ENCODE measurements at regions not wholly inside any gene's neighbourhood (a gene's known extent, or its start where the extent isn't known, plus 50 kb on each side); places are given as distances from the start of the nearest gene placed in this dataset.

DNA sequence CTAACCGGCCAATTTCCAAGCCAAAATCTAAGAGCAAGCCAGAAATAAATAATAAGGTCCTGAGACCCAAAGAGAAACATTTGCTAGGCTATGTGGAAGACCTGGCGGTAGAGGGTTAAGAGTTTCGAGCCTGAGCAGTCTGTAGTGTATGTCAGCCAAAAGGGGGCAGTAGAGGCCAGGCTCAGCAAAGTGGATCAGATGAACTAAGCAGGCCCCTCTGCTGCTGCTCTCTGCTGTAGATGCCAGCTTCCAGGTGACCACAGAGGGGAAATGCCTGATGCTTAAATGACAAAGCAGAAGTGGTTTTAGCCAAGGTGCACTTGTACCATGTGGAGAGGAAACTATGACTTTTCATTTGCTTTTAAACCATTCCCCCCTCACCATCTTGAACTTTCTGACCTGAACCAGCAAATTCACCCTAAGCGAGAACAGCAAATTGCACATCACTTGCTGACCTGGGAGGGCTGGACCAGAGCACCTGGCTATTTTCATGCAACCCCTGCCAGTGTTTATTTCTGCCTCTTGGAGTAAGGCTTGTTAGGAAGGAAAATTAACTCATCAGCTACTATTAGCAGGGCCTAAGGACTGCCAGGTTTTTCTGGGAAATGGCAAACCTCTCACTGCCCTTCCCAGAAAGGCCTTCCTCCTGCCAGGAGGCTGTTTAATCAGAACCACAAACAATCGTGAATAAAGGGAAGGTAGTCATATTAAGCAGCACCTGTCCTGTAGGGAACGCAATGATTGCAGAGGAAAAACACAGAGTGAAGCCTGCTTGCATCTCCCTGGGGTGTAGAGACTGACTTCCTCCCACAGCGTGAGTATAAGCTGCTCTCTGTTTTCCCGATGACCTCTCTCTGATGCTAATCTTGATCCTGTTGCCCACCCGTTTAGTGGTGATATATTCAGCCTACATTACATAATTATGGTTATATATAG is 818.2 kb downstream of the TLR4 start:
- TF ChIP-seq, protein P1, sequence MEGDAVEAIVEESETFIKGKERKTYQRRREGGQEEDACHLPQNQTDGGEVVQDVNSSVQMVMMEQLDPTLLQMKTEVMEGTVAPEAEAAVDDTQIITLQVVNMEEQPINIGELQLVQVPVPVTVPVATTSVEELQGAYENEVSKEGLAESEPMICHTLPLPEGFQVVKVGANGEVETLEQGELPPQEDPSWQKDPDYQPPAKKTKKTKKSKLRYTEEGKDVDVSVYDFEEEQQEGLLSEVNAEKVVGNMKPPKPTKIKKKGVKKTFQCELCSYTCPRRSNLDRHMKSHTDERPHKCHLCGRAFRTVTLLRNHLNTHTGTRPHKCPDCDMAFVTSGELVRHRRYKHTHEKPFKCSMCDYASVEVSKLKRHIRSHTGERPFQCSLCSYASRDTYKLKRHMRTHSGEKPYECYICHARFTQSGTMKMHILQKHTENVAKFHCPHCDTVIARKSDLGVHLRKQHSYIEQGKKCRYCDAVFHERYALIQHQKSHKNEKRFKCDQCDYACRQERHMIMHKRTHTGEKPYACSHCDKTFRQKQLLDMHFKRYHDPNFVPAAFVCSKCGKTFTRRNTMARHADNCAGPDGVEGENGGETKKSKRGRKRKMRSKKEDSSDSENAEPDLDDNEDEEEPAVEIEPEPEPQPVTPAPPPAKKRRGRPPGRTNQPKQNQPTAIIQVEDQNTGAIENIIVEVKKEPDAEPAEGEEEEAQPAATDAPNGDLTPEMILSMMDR (optimal IDR thresholded peaks at IDR 0.05 in 1 of 3, IDR thresholded peaks at IDR 0.05 in 1 of 3, conservative IDR thresholded peaks at IDR 0.05 in 1 of 3; ENCODE audit: extremely low read depth in 1 of 3, insufficient read depth in 2 of 3, low read length in 3 of 3), result peak in 2 of 3 experiments; percentile 74 to 79
- no peak for TF ChIP-seq EZH2 (IDR thresholded peaks at IDR 0.05; ENCODE audit: low read length)
